ENCODE measurements at regions not wholly inside any gene's neighbourhood (a gene's known extent, or its start where the extent isn't known, plus 50 kb on each side); places are given as distances from the start of the nearest gene placed in this dataset.

GRCh38 chr5:114050087-114050486 is 311.8 kb upstream of the KCNN2 start:
- TF ChIP-seq POLR2AphosphoS5 (IDR thresholded peaks at IDR 0.05; ENCODE audit: low read depth, low read length): no peak
- TF ChIP-seq TCF7L2 (IDR thresholded peaks at IDR 0.05; ENCODE audit: low read depth, low read length): no peak
- TF ChIP-seq SIN3A (IDR thresholded peaks at IDR 0.05; ENCODE audit: borderline replicate concordance, insufficient read depth, low read depth, low read length): no peak
- TF ChIP-seq, protein P1, sequence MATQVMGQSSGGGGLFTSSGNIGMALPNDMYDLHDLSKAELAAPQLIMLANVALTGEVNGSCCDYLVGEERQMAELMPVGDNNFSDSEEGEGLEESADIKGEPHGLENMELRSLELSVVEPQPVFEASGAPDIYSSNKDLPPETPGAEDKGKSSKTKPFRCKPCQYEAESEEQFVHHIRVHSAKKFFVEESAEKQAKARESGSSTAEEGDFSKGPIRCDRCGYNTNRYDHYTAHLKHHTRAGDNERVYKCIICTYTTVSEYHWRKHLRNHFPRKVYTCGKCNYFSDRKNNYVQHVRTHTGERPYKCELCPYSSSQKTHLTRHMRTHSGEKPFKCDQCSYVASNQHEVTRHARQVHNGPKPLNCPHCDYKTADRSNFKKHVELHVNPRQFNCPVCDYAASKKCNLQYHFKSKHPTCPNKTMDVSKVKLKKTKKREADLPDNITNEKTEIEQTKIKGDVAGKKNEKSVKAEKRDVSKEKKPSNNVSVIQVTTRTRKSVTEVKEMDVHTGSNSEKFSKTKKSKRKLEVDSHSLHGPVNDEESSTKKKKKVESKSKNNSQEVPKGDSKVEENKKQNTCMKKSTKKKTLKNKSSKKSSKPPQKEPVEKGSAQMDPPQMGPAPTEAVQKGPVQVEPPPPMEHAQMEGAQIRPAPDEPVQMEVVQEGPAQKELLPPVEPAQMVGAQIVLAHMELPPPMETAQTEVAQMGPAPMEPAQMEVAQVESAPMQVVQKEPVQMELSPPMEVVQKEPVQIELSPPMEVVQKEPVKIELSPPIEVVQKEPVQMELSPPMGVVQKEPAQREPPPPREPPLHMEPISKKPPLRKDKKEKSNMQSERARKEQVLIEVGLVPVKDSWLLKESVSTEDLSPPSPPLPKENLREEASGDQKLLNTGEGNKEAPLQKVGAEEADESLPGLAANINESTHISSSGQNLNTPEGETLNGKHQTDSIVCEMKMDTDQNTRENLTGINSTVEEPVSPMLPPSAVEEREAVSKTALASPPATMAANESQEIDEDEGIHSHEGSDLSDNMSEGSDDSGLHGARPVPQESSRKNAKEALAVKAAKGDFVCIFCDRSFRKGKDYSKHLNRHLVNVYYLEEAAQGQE (IDR thresholded peaks at IDR 0.05; ENCODE audit: insufficient read depth in 1 of 2, low read depth in 2 of 2, low read length in 1 of 2): no peak
- TF ChIP-seq CTCF (IDR thresholded peaks at IDR 0.05): no peak
- ChIA-PET POLR2A (no interaction called here), CTCF (no interaction called here)
- H3K9me3 ChIP-seq (ENCODE audit: control insufficient read depth, insufficient read depth, low read depth, low read length): no peaks in the 10 kb centered on the region
- ATAC-seq (no peak), DNase-seq (ENCODE audit: low read depth, low spot score) (no peak)
- no peaks in the 10 kb centered on the region; the same call in 1 of the 2 replicates for H3K27me3 ChIP-seq (ENCODE audit: control insufficient read depth, insufficient read depth, low read length)
- in situ Hi-C loops (cut with HindIII; ENCODE audit: low pct_unique_long_range_greater_than_20kb, low sequenced_read_pairs): no loop called here
- BruUV-seq (replicated peaks): no TSS peak
- H3K4me3 ChIP-seq (ENCODE audit: low read depth in 2 of 2, low read length in 2 of 2): no peak overlapping the region
- H3K36me3 ChIP-seq (ENCODE audit: control insufficient read depth, insufficient read depth, low read length): no peaks in the 10 kb centered on the region
- H3K4me1 ChIP-seq (ENCODE audit: control insufficient read depth, insufficient read depth, low read length): no peaks in the 10 kb centered on the region
- H3K27ac ChIP-seq (ENCODE audit: low read length): no peak overlapping the region
- intact Hi-C loops (cut with micrococcal nuclease; ENCODE audit: unreplicated experiment): no loop called here

DNA sequence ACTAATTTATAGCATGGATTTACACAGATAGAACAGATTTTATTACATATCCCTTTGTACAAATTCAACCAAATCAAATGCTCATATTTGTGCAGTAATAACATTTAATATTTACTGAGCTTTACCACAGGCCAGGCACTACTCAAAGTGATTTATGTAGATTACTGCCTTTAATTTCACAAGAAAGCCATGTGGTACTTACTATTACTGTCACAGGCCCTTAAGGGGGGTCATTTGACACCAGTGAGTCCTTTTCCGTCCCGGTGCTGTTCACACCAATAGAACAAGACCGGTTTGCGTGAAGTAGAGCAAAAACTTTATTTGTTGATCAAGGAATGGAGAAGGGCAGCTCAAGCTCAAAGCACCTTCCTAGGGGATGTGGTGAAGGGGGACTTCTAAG is 308.5 kb upstream of the KCNN2 start:
- Histone ChIP-seq H3K27me3 (ENCODE audit: control insufficient read depth, insufficient read depth, low read length) (peaks cover 2% of the 10 kb centered on the region; the same call in 1 of the 2 replicates), H3K4me3 (ENCODE audit: low read depth in 2 of 2, low read length in 2 of 2) (no peak overlapping the region), H3K36me3 (ENCODE audit: control insufficient read depth, insufficient read depth, low read length) (no peaks in the 10 kb centered on the region), H3K27ac (ENCODE audit: low read length) (no peak overlapping the region), H3K4me1 (ENCODE audit: control insufficient read depth, insufficient read depth, low read length) (no peaks in the 10 kb centered on the region), H3K9me3 (ENCODE audit: control insufficient read depth, insufficient read depth, low read depth, low read length) (no peaks in the 10 kb centered on the region)
- no peak for TF ChIP-seq SIN3A (IDR thresholded peaks at IDR 0.05; ENCODE audit: borderline replicate concordance, insufficient read depth, low read depth, low read length)
- no peak for TF ChIP-seq POLR2AphosphoS5 (IDR thresholded peaks at IDR 0.05; ENCODE audit: low read depth, low read length)
- no peak for TF ChIP-seq CTCF (IDR thresholded peaks at IDR 0.05)
- TF ChIP-seq, protein P1 (IDR thresholded peaks at IDR 0.05; ENCODE audit: insufficient read depth in 1 of 2, low read depth in 2 of 2, low read length in 1 of 2): no peak
- TF ChIP-seq TCF7L2 (IDR thresholded peaks at IDR 0.05; ENCODE audit: low read depth, low read length): no peak
- ChIA-PET POLR2A (no interaction called here), CTCF (no interaction called here)
- DNase-seq (ENCODE audit: low read depth, low spot score): no peak
- intact Hi-C loops (cut with micrococcal nuclease; ENCODE audit: unreplicated experiment): no loop called here
- no TSS peak for BruUV-seq (replicated peaks)
- in situ Hi-C loops (cut with HindIII; ENCODE audit: low pct_unique_long_range_greater_than_20kb, low sequenced_read_pairs): no loop called here
- ATAC-seq: no peak

Data from Panc1 (cell line).